Small intestine (tissue), 7 donors: ENCODE measurements at regions not wholly inside any gene's neighbourhood (a gene's known extent, or its start where the extent isn't known, plus 50 kb on each side); places are given as distances from the start of the nearest gene placed in this dataset.

Experiments used
- DNase-seq, 2 donors: peaks; one replicate each; pipeline versions ENCODE4 v3.0.0 to v3.0.0-alpha.2; 2013
- FAIRE-seq: peaks from 2 replicates; lab custom pipeline; 2012; peaks lifted over from hg19 to GRCh38; lab: Jason Lieb, UNC
- H3K27ac ChIP-seq, 3 donors: one replicate each; pipeline ENCODE4 v1.5.1; 2013; ENCODE audit warnings: low read length in 2 of 3, mild to moderate bottlenecking in 2 of 3, control low read depth in 1 of 3, inconsistent platforms in 1 of 3, low read depth in 1 of 3, moderate library complexity in 1 of 3
- H3K27me3 ChIP-seq, 3 donors: one replicate each; pipeline ENCODE4 v1.6.1; 2013; ENCODE audit warnings: low read length in 3 of 3, inconsistent platforms in 1 of 3; ENCODE audit not compliant: control insufficient read depth in 3 of 3, insufficient read depth in 3 of 3
- H3K36me3 ChIP-seq, 3 donors: one replicate each; pipeline ENCODE4 v1.6.1; 2013; ENCODE audit warnings: low read length in 3 of 3, inconsistent platforms in 1 of 3, low read depth in 1 of 3, mild to moderate bottlenecking in 1 of 3, moderate library complexity in 1 of 3; ENCODE audit not compliant: control insufficient read depth in 3 of 3, insufficient read depth in 2 of 3
- H3K4me1 ChIP-seq, 3 donors: one replicate each; pipeline ENCODE4 v1.6.1; 2013; ENCODE audit warnings: low read length in 2 of 3, inconsistent platforms in 1 of 3, low read depth in 1 of 3, mild to moderate bottlenecking in 1 of 3, moderate library complexity in 1 of 3; ENCODE audit not compliant: control insufficient read depth in 3 of 3, insufficient read depth in 2 of 3
- H3K4me3 ChIP-seq, 3 donors: one replicate each; pipeline ENCODE4 v1.5.1; 2013; ENCODE audit warnings: low read length in 3 of 3, control low read depth in 1 of 3, inconsistent platforms in 1 of 3, low read depth in 1 of 3, mild to moderate bottlenecking in 1 of 3, moderate library complexity in 1 of 3
- H3K9me3 ChIP-seq, 2 donors: one replicate each; pipeline ENCODE4 v1.6.1; 2013; ENCODE audit warnings: low read depth in 1 of 2, low read length in 1 of 2; ENCODE audit not compliant: control insufficient read depth in 2 of 2, insufficient read depth in 1 of 2
- WGBS, 3 donors: extraction: QIAGEN DNeasy Blood & Tissue Kit; methylation state at CpG; one replicate each; pipeline ENCODE4 v1.1.7; 2013; 5-methylcytosine and 5-hydroxymethylcytosine counted together
- donor health status: healthy with polysubstance abuse.
- donor health status: control.
- donor health status: control.
- donor health status: Bipolar disorder and iron deficiency.
- donor health status: healthy.

DNA sequence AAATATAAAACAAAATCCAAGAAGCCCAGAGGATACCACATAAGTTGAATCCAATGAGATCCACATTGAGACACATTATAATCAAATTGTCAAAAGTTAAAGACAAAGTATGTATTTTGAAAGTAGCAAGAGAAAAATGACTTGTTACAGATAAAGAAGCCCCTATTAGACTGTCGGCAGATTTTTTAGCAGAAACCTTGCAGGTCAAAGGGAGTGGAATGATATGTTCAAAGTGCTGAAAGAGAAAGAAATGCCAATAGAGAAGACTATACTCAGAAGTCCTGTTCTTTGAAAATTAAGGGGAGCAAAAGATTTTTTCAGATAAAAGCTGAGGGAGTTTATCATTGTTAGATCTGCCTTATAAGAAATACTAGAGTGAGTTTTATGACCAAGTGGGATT lies 148.9 kb upstream of the EPHA5 start:
- no peaks in the 10 kb centered on the region for H3K9me3 ChIP-seq
- FAIRE-seq (no peak), DNase-seq (no peak)
- no peak overlapping the region for H3K27ac ChIP-seq
- no peak overlapping the region for H3K4me3 ChIP-seq
- H3K27me3 ChIP-seq, result no peaks in the 10 kb centered on the region
- H3K4me1 ChIP-seq, result no peaks in the 10 kb centered on the region
- WGBS, 3 donors, result 95 to 97% (median 97%) methylated on average over 1 of the region's 1 CpG
- H3K36me3 ChIP-seq, result no peaks in the 10 kb centered on the region

GRCh38 chr4:65805936-65806335 lies 135.6 kb upstream of the EPHA5 start:
- no peaks in the 10 kb centered on the region for H3K27me3 ChIP-seq
- FAIRE-seq (no peak), DNase-seq (no peak)
- peaks cover 0 to 10% of the 10 kb centered on the region in 2 donors for H3K9me3 ChIP-seq
- no peak overlapping the region for H3K27ac ChIP-seq
- H3K4me3 ChIP-seq, result no peak overlapping the region
- H3K4me1 ChIP-seq, result no peaks in the 10 kb centered on the region
- H3K36me3 ChIP-seq, result no peaks in the 10 kb centered on the region

- Histone ChIP-seq H3K4me3 (no peak overlapping the region), H3K36me3 (no peaks in the 10 kb centered on the region), H3K9me3 (no peaks in the 10 kb centered on the region), H3K4me1 (no peaks in the 10 kb centered on the region), H3K27ac (no peak overlapping the region), H3K27me3 (no peaks in the 10 kb centered on the region)
- FAIRE-seq (no peak), DNase-seq (no peak)
- 76 to 84% (median 77%) methylated on average over 14 of the region's 14 CpGs for WGBS, 3 donors
These were observed 129.2 kb upstream of the EPHA5 start for GRCh38 chr4:65799513-65799912.

GRCh38 chr4:65798498-65799127 lies 128.3 kb upstream of the EPHA5 start:
- 54 to 68% (median 54%) methylated on average over 2 of the region's 2 CpGs for WGBS, 3 donors
- no peak for FAIRE-seq
- Histone ChIP-seq H3K36me3 (no peaks in the 10 kb centered on the region), H3K27me3 (no peaks in the 10 kb centered on the region), H3K27ac (no peak overlapping the region), H3K4me3 (no peak overlapping the region), H3K9me3 (peaks cover 0 to 2% of the 10 kb centered on the region in 2 donors), H3K4me1 (no peaks in the 10 kb centered on the region)
- no peak for DNase-seq

DNA sequence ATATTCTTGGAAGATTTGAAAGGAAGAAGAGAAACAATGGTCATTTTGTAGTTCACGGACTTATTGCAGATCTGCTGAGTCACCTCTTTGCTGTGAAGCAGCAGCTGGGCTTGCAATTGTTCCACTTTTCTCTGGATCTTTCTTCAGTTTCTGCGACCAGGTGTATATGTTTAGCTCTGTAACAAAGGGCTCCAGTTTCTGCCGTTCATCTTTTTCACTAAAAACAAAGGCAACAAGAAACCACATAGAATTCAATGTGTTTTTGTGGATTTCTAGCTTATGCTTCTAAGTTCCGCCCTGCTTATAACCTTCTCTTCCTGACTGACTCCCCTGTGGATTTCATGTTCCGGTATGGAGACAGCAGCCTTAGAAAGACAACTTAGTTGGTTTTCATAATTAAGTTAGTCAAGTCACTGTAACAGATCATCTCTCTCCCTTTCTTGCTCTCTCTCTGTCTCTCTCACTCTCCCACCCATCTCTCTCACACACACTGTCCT lies 121.6 kb upstream of the EPHA5 start:
- Histone ChIP-seq H3K36me3 (no peaks in the 10 kb centered on the region), H3K27me3 (no peaks in the 10 kb centered on the region), H3K4me1 (no peaks in the 10 kb centered on the region), H3K4me3 (no peak overlapping the region), H3K9me3 (peaks cover 0 to 2% of the 10 kb centered on the region in 2 donors), H3K27ac (no peak overlapping the region)
- DNase-seq (no peak), FAIRE-seq (no peak)
- WGBS, 3 donors, result 49 to 58% (median 56%) methylated on average over 5 of the region's 5 CpGs

DNA sequence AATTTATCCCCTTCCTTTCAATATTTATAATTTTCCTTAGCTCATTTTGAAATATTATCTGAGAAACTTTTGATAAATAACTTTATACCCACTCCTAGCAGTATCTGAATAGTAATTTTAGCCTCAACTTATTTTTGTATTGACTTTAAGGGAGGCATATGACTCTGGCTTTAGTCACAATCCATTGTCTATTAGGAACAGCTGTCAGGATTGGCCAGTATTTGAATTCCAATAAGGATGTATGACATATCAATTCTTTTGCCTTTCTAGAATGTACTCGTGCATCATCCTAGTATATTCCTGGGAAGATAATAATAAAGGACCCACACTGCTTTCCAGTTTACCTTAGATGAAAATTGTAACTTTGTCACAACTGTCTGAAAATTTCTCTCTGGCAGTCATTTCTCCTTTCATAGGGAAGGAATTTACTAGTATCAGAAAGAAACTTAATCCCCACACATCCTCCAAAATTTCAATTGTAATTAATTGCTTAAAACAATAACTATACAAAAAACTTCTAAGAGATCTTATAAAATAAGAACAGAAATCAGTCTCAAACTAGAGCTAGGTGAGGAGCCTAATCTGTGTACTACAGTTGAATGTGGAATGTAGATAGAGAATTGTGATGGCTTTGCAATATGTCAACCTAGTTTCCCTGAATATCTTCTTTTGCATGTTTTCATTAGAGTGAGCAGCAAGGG lies 121.0 kb upstream of the EPHA5 start:
- DNase-seq (no peak), FAIRE-seq (no peak)
- no peaks in the 10 kb centered on the region for H3K36me3 ChIP-seq
- H3K27me3 ChIP-seq, result no peaks in the 10 kb centered on the region
- WGBS, 3 donors, result 46 to 74% (median 52%) methylated on average over 1 of the region's 1 CpG
- no peaks in the 10 kb centered on the region for H3K4me1 ChIP-seq
- H3K9me3 ChIP-seq, result peaks cover 0 to 2% of the 10 kb centered on the region in 2 donors
- no peak overlapping the region for H3K27ac ChIP-seq
- no peak overlapping the region for H3K4me3 ChIP-seq

DNA sequence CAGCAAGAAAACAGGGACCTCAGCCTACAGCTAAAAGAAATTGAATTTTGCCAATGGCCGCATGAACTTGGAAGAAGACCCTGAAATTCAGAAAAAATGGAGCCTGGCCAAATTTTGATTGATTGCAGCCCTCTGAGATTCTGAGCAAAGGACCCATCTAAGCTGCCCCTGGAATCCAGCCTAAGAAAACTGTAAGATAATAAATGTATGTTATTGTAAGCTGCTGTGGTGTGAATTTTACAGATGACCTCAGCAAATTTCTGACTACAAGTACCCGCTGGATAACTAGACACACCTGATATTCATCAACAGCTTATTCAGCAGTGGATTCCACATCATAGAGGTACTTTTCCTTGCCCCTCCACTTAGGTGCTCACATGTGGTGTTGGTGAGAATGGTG lies 119.5 kb upstream of the EPHA5 start:
- FAIRE-seq (no peak), DNase-seq (no peak)
- Histone ChIP-seq H3K9me3 (peaks cover 0 to 2% of the 10 kb centered on the region in 2 donors), H3K36me3 (no peaks in the 10 kb centered on the region), H3K4me3 (no peak overlapping the region), H3K27ac (no peak overlapping the region), H3K27me3 (no peaks in the 10 kb centered on the region), H3K4me1 (no peaks in the 10 kb centered on the region)
- 74 to 89% (median 86%) methylated on average over 2 of the region's 2 CpGs for WGBS, 3 donors

- no peaks in the 10 kb centered on the region for H3K27me3 ChIP-seq
- no peaks in the 10 kb centered on the region for H3K4me1 ChIP-seq
- H3K27ac ChIP-seq, result no peak overlapping the region
- no peaks in the 10 kb centered on the region for H3K36me3 ChIP-seq
- no peak overlapping the region for H3K4me3 ChIP-seq
- WGBS, 3 donors, result 61 to 71% (median 64%) methylated on average over 2 of the region's 2 CpGs
- H3K9me3 ChIP-seq, result peaks cover 0 to 2% of the 10 kb centered on the region in 2 donors
- DNase-seq (no peak), FAIRE-seq (no peak)
These were observed 119.1 kb upstream of the EPHA5 start for GRCh38 chr4:65789341-65789740.
